ENCODE measurements at regions not wholly inside any gene's neighbourhood (a gene's known extent, or its start where the extent isn't known, plus 50 kb on each side); places are given as distances from the start of the nearest gene placed in this dataset.

DNA sequence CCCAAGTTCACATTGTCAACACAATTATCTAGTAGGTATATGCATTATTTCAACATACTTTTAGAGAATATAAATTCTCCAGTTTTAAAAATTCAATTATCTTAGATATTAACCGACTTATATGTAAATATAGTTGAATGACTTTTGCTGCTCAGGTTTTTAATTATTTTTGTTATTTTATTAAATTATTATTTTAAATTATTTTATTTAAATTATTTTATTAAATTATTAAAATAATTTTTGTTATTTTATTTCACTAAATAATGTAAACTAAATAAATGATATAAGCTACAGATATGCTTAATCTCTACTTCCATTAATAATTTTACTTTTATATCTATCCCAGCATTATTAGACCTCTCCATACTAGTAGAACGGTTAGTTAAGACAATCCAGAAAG, 544.3 kb upstream of the ARRDC3 start:
- TF ChIP-seq EZH2 (IDR thresholded peaks at IDR 0.05; ENCODE audit: borderline replicate concordance, insufficient read depth, low read depth, low read length, poor library complexity, severe bottlenecking): no peak
- TF ChIP-seq, protein P1, sequence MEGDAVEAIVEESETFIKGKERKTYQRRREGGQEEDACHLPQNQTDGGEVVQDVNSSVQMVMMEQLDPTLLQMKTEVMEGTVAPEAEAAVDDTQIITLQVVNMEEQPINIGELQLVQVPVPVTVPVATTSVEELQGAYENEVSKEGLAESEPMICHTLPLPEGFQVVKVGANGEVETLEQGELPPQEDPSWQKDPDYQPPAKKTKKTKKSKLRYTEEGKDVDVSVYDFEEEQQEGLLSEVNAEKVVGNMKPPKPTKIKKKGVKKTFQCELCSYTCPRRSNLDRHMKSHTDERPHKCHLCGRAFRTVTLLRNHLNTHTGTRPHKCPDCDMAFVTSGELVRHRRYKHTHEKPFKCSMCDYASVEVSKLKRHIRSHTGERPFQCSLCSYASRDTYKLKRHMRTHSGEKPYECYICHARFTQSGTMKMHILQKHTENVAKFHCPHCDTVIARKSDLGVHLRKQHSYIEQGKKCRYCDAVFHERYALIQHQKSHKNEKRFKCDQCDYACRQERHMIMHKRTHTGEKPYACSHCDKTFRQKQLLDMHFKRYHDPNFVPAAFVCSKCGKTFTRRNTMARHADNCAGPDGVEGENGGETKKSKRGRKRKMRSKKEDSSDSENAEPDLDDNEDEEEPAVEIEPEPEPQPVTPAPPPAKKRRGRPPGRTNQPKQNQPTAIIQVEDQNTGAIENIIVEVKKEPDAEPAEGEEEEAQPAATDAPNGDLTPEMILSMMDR (IDR thresholded peaks at IDR 0.05): no peak

Data from B cell (primary cell).